GM12874 (cell line): ENCODE measurements at regions not wholly inside any gene's neighbourhood (a gene's known extent, or its start where the extent isn't known, plus 50 kb on each side); places are given as distances from the start of the nearest gene placed in this dataset.

Experiments used
- TF ChIP-seq, protein P1 (sequence below): IDR thresholded peaks from 2 replicates; pipeline ENCODE4 v1.5.1; 2011; ENCODE audit warnings: low read depth, mild to moderate bottlenecking, control low read depth, low read length, moderate library complexity; ENCODE audit not compliant: insufficient read depth

DNA sequence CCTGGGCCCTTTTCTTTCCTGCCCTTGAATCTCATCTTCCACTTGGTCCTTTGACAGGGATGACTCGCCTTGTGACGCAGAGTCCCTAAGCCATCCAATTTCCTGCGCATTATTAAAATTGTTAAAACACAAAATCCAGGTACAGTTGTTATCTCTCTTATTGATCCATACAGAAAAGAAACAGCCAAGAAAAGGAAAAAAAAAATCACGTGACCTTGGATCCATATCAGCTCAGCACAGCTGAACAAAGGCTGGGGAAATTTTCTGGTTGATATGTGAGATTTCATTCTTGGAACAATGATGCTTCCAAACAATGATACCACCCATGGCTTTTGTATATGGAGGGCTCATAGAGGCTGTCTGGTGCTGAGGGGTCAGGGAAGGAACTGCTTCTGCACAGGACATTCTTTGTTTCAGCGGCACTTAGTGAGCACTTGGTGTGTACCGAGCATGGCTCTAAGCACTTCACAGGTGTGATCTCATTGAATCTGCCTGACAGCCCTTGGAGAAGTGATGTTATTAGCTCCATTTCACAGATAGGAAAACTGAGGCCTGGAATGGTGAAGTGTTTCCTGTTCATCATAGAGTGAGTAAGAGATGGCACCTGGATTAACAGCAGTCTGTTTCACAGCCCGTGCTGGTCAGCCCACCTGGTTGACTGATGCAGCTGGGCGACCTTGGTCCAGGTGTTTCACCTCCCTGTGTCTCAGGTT, 155.0 kb upstream of the SULF2 start:
- TF ChIP-seq, protein P1, sequence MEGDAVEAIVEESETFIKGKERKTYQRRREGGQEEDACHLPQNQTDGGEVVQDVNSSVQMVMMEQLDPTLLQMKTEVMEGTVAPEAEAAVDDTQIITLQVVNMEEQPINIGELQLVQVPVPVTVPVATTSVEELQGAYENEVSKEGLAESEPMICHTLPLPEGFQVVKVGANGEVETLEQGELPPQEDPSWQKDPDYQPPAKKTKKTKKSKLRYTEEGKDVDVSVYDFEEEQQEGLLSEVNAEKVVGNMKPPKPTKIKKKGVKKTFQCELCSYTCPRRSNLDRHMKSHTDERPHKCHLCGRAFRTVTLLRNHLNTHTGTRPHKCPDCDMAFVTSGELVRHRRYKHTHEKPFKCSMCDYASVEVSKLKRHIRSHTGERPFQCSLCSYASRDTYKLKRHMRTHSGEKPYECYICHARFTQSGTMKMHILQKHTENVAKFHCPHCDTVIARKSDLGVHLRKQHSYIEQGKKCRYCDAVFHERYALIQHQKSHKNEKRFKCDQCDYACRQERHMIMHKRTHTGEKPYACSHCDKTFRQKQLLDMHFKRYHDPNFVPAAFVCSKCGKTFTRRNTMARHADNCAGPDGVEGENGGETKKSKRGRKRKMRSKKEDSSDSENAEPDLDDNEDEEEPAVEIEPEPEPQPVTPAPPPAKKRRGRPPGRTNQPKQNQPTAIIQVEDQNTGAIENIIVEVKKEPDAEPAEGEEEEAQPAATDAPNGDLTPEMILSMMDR = no peak

DNA sequence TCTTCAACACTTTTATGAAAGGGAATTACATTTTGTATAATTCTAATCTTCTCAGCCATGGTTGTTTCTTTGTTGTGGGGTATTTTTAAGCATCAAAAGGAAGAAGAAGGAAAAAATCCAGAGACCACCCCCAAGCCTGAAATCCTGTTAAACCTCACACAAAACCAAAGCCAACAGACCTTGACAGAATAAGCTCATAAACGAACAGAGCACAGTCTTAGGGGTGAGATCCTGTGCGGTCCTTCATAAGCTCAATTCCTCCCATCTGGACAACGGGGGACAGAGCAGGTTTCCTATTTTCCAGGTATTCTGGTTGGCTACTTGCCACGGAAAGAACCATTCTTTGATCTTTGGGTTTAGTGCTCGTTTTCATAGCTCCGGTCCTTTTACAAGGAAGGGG, 151.3 kb upstream of the SULF2 start:
- TF ChIP-seq, protein P1 = no peak

GRCh38 chr20:47934761-47935160, 149.5 kb upstream of the SULF2 start:
- TF ChIP-seq, protein P1 = no peak

GRCh38 chr20:47931443-47931842, 146.2 kb upstream of the SULF2 start:
- TF ChIP-seq, protein P1 = no peak

DNA sequence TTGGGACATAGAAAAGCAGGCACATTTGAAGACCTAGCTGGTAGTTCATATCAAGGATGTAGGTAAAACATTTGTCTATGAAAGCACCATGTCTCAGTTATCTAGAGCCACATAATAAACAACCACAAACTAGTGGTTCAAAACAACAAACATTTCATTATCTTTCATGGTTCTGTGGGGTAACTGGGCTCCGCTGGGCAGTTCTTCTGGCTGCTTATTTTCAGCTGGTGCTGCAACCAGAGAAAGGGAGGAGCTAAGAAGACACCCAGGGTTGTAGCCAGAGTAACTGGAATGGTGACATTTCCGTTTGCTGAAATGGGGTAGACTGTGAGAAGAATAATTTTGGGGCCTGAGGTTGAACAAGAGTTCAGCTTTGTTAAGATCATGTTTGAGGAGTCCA, 145.7 kb upstream of the SULF2 start:
- TF ChIP-seq, protein P1 = no peak

DNA sequence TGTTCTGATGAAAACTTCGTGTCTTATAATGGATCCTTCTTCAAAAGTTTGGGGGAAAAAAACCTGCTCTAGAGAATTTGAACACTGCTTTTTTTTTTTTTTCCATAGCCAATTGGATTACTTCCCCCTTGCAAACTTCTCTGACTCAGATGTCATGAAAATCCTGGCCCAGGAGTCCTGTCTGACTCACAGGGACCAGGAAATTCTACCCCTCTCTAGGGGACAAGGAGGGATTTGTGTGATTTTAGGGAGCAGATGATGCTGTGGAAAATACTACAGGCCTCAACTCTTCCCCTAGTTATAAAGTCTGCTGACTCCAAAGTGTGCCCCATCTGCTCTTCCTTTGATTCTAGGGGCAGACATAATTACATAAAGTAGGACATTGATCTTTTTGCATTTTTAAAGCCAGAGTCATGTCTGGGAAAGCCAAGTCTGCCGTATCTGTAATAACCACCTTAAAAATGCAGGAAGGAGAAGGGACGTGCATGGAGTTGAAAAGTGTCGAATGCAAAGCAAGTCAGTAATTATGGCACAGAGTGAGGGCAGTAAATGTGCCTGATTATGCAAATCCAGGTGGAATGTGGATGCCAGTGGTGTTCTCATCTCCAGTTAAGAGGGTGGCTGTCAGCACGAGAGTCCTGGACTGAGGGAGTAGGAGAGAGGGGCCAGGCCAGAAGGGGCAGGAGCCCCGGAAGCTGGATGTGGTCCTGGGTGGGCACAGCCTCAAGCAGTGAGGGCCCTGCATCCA, 144.3 kb upstream of the SULF2 start:
- TF ChIP-seq, protein P1 = no peak

DNA sequence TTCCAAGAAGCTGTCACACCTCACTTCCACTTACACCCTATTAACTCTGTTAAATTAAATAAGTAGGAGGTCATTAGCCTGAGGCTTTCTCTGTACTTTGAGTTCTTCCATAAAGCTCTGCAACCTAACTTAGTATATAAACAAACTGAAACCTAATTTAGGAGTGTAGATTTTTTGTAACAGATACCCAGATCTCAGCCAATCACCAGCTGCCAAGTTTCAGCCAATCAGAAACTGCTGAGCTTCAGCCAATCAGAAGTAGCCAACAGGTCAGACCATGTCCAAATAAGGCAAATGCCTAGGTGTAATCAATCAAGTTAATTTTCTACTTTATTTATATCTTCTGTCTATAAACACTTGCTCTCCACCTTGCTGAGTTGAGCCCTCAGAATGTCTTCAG, 142.7 kb upstream of the SULF2 start:
- TF ChIP-seq, protein P1 = no peak
